Fibroblast of villous mesenchyme (primary cell): ENCODE measurements at regions not wholly inside any gene's neighbourhood (a gene's known extent, or its start where the extent isn't known, plus 50 kb on each side); places are given as distances from the start of the nearest gene placed in this dataset.

Source experiments
- DNase-seq: peaks from one replicate; pipeline ENCODE4 v3.0.0-alpha.2; 2010; ENCODE audit warnings: low read depth
- H3K4me3 ChIP-seq: 2 replicates; pipeline ENCODE4 v1.5.1; 2011; ENCODE audit warnings: low read depth, mild to moderate bottlenecking, low read length
- CTCF ChIP-seq: IDR thresholded peaks from 2 replicates; pipeline ENCODE4 v1.5.1; 2012; ENCODE audit warnings: low read depth, mild to moderate bottlenecking, low read length; ENCODE audit not compliant: insufficient read depth

GRCh38 chr5:8418049-8418426, 549.1 kb downstream of the MTRR start:
- no peak for TF ChIP-seq CTCF
- H3K4me3 ChIP-seq: no peak overlapping the region
- DNase-seq: no peak

DNA sequence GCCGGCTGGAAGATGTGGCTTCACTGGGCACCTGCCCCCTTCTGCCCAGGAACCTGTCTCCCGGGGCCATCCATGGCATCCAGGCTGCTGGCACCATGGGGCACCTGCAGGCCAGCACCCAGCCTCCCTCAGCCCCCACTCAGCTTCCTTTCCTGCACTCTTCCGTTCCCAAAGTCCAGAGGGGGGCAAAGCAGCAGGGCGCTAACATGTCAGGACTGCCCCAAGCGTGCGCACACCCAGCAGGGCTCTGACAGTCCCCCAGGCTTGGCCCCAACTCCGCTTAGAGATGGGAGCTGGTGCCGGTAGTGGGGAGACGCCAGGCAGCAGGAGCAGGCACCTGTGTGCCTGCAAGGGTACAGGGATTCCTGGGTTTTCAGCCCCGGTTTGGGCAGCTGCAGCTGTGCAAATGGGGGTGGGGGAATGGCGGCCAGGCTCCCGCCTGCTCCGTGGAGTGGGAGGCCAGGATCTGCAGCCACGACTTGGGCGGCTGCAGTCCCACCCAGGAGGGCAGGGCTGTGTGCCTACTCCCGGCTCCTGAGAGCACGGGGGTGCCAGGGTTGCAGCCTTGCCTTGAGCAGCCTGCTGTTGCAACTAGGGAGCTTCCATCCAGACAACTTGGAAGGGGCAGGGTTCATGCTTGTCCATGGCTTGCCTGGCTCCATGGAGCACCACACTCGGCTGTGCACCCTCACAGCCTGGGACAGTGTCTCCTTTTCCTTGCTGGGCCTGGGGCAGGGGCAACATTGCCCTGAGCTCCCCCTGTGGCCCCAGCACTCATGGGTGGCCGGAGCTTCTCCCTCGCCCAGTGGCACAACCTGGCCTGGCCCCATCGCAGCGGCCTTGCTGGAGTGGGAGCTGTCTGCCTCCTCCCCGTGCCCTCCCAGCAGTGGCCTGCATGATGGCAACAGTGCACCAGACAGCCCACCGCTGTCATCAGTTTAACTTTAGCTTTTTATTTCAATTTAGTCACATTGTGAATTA, 561.1 kb downstream of the MTRR start:
- TF ChIP-seq CTCF: no peak
- no peak for DNase-seq
- H3K4me3 ChIP-seq: no peak overlapping the region

DNA sequence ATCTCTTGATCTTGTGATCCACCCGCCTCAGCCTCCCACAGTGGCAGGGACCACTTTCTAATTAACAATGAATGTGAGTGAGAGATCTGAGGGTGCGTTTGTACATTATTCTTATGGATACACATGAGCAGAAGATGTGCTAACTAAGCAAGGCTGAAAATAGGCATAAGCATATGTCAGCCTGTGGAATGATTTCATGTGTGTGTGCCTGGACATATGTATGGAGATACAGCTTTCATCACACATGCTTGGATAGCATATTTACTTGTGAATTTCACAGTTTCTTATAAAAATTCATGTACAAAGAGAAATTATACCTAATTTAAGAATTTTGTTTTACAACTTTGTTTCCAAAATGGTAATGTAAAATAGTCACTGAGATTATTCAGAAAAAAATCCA, 565.6 kb downstream of the MTRR start:
- no peak for DNase-seq
- no peak for TF ChIP-seq CTCF
- H3K4me3 ChIP-seq: no peak overlapping the region

GRCh38 chr5:8436924-8437323, 568.0 kb downstream of the MTRR start:
- H3K4me3 ChIP-seq: no peak overlapping the region
- no peak for DNase-seq
- no peak for TF ChIP-seq CTCF

DNA sequence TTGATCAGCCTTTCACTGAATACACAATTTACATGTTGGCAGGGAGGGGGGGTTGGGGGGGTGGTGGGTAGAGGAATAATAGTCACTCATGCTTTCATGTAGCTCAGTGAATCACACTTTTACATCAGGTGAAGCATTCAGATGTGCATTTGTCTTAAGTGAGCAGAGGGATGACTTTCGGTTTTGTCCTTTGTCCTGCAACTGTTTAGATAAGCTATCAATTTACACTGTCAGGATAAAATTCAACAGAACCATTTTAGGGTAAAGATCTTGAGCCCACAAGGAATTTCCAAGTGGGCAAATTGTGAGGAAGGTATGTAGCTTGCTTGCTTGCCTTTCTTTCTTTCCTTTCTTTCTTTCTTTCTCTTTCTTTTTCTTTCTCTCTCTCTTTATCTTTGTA, 576.2 kb downstream of the MTRR start:
- TF ChIP-seq CTCF: no peak
- H3K4me3 ChIP-seq: no peak overlapping the region
- no peak for DNase-seq

DNA sequence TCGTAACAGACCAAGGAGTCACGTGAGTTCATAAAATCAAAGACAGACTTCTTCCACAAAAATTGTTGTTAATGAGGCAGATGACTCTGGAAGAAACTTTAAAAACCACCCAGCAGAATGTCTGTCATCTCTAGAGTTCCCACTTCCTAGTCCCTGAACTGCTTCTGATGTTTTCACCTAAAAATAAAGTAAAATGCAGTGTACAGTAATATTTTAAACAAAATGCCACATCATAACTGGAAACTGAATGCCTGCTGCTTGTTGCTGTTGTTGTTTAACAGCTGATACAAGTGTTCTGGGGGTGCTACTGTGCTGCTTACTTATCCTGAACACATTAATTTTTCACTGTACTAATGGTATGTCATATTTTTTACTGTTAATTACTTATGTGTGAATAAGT, 577.2 kb downstream of the MTRR start:
- no peak overlapping the region for H3K4me3 ChIP-seq
- no peak for TF ChIP-seq CTCF
- no peak for DNase-seq

GRCh38 chr5:8456846-8457186, 587.9 kb downstream of the MTRR start:
- DNase-seq: no peak
- TF ChIP-seq CTCF: no peak
- peak overlapping the region; percentile 32 for H3K4me3 ChIP-seq
